ENCODE measurements at regions not wholly inside any gene's neighbourhood (a gene's known extent, or its start where the extent isn't known, plus 50 kb on each side); places are given as distances from the start of the nearest gene placed in this dataset.

- peaks cover 8% of the 10 kb centered on the region for H3K9me3 Mint-ChIP-seq (ENCODE audit: unreplicated experiment)
- DNase-seq, result peak; percentile 72 to 76
- H3K27ac Mint-ChIP-seq (ENCODE audit: unreplicated experiment), result peak overlapping the region; percentile 69
- CTCF ChIA-PET, result no interaction called here
- POLR2A ChIA-PET, result interaction anchor here (0.6 to 1.0 kb wide), 2 partner anchors 25 to 67 kb away, joined by 3 to 5 read pairs; partner anchors contain the start of gene ASCC3
- peaks cover 12% of the 10 kb centered on the region for H3K4me1 Mint-ChIP-seq (ENCODE audit: low read depth, unreplicated experiment)
- Histone ChIP-seq H3K27me3 (replicated peaks; ENCODE audit: control insufficient read depth, insufficient read depth, low read length) (no peaks in the 10 kb centered on the region), H3K9me3 (peaks cover 10% of the 10 kb centered on the region), H3K4me1 (peaks cover 16% of the 10 kb centered on the region), H3K36me3 (ENCODE audit: control insufficient read depth, insufficient read depth, low read length) (no peaks in the 10 kb centered on the region), H3K4me3 (ENCODE audit: low read depth, low read length) (no peak overlapping the region)
- no TSS peak for BruUV-seq (replicated peaks)
- H3K27me3 Mint-ChIP-seq (ENCODE audit: insufficient read depth, unreplicated experiment), result no peaks in the 10 kb centered on the region
- TF ChIP-seq, protein P1, sequence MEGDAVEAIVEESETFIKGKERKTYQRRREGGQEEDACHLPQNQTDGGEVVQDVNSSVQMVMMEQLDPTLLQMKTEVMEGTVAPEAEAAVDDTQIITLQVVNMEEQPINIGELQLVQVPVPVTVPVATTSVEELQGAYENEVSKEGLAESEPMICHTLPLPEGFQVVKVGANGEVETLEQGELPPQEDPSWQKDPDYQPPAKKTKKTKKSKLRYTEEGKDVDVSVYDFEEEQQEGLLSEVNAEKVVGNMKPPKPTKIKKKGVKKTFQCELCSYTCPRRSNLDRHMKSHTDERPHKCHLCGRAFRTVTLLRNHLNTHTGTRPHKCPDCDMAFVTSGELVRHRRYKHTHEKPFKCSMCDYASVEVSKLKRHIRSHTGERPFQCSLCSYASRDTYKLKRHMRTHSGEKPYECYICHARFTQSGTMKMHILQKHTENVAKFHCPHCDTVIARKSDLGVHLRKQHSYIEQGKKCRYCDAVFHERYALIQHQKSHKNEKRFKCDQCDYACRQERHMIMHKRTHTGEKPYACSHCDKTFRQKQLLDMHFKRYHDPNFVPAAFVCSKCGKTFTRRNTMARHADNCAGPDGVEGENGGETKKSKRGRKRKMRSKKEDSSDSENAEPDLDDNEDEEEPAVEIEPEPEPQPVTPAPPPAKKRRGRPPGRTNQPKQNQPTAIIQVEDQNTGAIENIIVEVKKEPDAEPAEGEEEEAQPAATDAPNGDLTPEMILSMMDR (IDR thresholded peaks at IDR 0.05; ENCODE audit: insufficient read depth in 1 of 2, low read depth in 1 of 2, low read length in 1 of 2, severe bottlenecking in 1 of 2, unreplicated experiment in 1 of 2), result no peak
- intact Hi-C loops (cut with micrococcal nuclease; ENCODE audit: unreplicated experiment), result loop anchor here (1.0 to 2.0 kb wide), 3 partner anchors 25 to 68 kb away; partner anchors contain the start of gene ASCC3
- H3K36me3 Mint-ChIP-seq (ENCODE audit: insufficient read depth, unreplicated experiment), result no peaks in the 10 kb centered on the region
- no peak overlapping the region for H3K4me3 Mint-ChIP-seq (ENCODE audit: unreplicated experiment)
These were observed 67.4 kb upstream of the ASCC3 start for GRCh38 chr6:100948381-100949133.

- TF ChIP-seq, protein P1 (IDR thresholded peaks at IDR 0.05; ENCODE audit: insufficient read depth in 1 of 2, low read depth in 1 of 2, low read length in 1 of 2, severe bottlenecking in 1 of 2, unreplicated experiment in 1 of 2), result no peak
- Histone ChIP-seq H3K36me3 (ENCODE audit: control insufficient read depth, insufficient read depth, low read length) (no peaks in the 10 kb centered on the region), H3K9me3 (peaks cover 10% of the 10 kb centered on the region), H3K27me3 (replicated peaks; ENCODE audit: control insufficient read depth, insufficient read depth, low read length) (no peaks in the 10 kb centered on the region), H3K4me1 (peaks cover 13% of the 10 kb centered on the region), H3K4me3 (ENCODE audit: low read depth, low read length) (no peak overlapping the region)
- ChIA-PET CTCF (no interaction called here), POLR2A (no interaction called here)
- BruUV-seq (replicated peaks), result no TSS peak
- H3K36me3 Mint-ChIP-seq (ENCODE audit: insufficient read depth, unreplicated experiment), result no peaks in the 10 kb centered on the region
- no peaks in the 10 kb centered on the region for H3K27me3 Mint-ChIP-seq (ENCODE audit: insufficient read depth, unreplicated experiment)
- H3K9me3 Mint-ChIP-seq (ENCODE audit: unreplicated experiment), result no peaks in the 10 kb centered on the region
- H3K27ac Mint-ChIP-seq (ENCODE audit: unreplicated experiment), result no peak overlapping the region
- intact Hi-C loops (cut with micrococcal nuclease; ENCODE audit: unreplicated experiment), result no loop called here
- no peak overlapping the region for H3K4me3 Mint-ChIP-seq (ENCODE audit: unreplicated experiment)
- no peak for DNase-seq
- peaks cover 7% of the 10 kb centered on the region for H3K4me1 Mint-ChIP-seq (ENCODE audit: low read depth, unreplicated experiment)
These were observed 70.9 kb upstream of the ASCC3 start for GRCh38 chr6:100952006-100952405.

DNA sequence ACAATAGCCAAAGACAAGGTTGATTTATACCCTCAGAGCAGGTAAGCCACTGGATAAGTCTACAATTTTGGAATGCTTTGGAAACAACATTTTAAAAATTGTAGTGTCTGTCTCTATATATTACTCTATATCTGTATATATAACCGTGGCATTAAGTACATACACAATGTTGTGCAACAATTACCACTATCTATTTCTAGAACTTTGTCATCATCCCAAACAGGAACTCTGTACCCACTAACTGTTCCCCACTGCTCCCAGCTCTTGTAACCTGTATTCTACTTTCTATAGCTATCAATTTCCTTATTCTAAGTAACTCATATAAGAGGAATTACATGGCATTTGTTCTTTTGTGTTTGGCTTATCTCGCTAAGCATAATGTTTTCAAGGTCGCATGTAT, 78.2 kb upstream of the ASCC3 start:
- no TSS peak for BruUV-seq (replicated peaks)
- TF ChIP-seq, protein P1 (IDR thresholded peaks at IDR 0.05; ENCODE audit: insufficient read depth in 1 of 2, low read depth in 1 of 2, low read length in 1 of 2, severe bottlenecking in 1 of 2, unreplicated experiment in 1 of 2), result no peak
- Mint-ChIP-seq H3K9me3 (ENCODE audit: unreplicated experiment) (no peaks in the 10 kb centered on the region), H3K27me3 (ENCODE audit: insufficient read depth, unreplicated experiment) (no peaks in the 10 kb centered on the region), H3K4me3 (ENCODE audit: unreplicated experiment) (no peak overlapping the region), H3K36me3 (ENCODE audit: insufficient read depth, unreplicated experiment) (no peaks in the 10 kb centered on the region), H3K27ac (ENCODE audit: unreplicated experiment) (no peak overlapping the region), H3K4me1 (ENCODE audit: low read depth, unreplicated experiment) (no peaks in the 10 kb centered on the region)
- ChIA-PET CTCF (no interaction called here), POLR2A (no interaction called here)
- no peak for DNase-seq
- H3K4me3 ChIP-seq (ENCODE audit: low read depth, low read length), result no peak overlapping the region
- H3K36me3 ChIP-seq (ENCODE audit: control insufficient read depth, insufficient read depth, low read length), result no peaks in the 10 kb centered on the region
- no peaks in the 10 kb centered on the region for H3K9me3 ChIP-seq
- intact Hi-C loops (cut with micrococcal nuclease; ENCODE audit: unreplicated experiment), result no loop called here
- H3K4me1 ChIP-seq, result no peaks in the 10 kb centered on the region
- H3K27me3 ChIP-seq (replicated peaks; ENCODE audit: control insufficient read depth, insufficient read depth, low read length), result no peaks in the 10 kb centered on the region

All from Caco-2 (cell line).